ENCODE measurements at regions not wholly inside any gene's neighbourhood (a gene's known extent, or its start where the extent isn't known, plus 50 kb on each side); places are given as distances from the start of the nearest gene placed in this dataset.

DNA sequence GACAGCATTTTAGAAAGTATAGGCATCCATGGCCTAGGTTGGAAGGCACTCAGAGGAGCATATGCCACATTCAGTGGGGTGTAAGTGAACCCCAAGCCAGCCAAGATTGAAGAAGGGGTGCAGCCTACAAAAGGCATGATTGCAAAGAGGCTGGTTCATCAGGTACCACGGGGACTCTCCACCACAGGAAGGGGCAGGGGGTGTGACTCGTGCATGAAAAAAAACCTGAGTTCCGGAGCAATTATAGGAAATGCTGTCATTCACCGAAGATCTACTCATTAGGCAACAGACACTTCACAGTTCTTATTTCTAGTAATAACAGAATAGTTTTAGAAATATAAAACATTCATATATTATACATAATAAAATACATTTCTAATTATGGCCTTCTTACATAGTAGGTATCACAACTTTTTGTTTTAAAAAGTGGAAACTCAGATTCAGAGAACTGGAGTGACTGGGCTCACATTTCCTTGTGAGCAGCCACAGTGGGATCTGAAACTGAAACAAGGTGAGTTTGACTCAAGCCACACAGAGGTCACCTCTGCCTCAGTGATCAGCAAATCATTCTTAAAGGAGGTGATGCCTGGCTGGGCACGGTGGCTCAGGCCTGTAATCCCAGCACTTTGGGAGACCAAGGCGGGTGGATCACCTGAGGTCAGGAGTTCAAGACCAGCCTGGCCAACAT, 188.4 kb upstream of the GYPC start:
- Histone ChIP-seq H3K36me3 (replicated peaks in 1 of 2; ENCODE audit: control insufficient read depth in 1 of 2, insufficient read depth in 2 of 2, low read length in 2 of 2) (no peaks in the 10 kb centered on the region), H3K9me3 (ENCODE audit: low read length) (no peaks in the 10 kb centered on the region), H3K4me2 (ENCODE audit: low read depth, low read length) (no peak overlapping the region), H3K9ac (ENCODE audit: insufficient read depth, low read depth, low read length) (no peak overlapping the region), H3K4me1 (ENCODE audit: insufficient read depth, low read length) (no peaks in the 10 kb centered on the region), H3K79me2 (ENCODE audit: insufficient read depth, low read length) (no peaks in the 10 kb centered on the region), H3K27me3 (ENCODE audit: control insufficient read depth in 1 of 2, insufficient read depth in 2 of 2, low read length in 2 of 2) (no peaks in the 10 kb centered on the region), H2AFZ (ENCODE audit: low read length) (no peak overlapping the region), H4K20me1 (ENCODE audit: insufficient read depth, low read length) (no peaks in the 10 kb centered on the region), H3K27ac (ENCODE audit: extremely low read length, insufficient read depth, low read length) (no peak overlapping the region), H3K4me3 (replicated peaks in 1 of 3; ENCODE audit: insufficient read depth in 1 of 3, low read depth in 2 of 3, low read length in 3 of 3) (no peak overlapping the region)
- DNase-seq (ENCODE audit: low spot score) = no peak
- BruUV-seq (replicated peaks) = no TSS peak
- TF ChIP-seq ZNF30 (CRISPR knock-in tag; IDR thresholded peaks at IDR 0.05) = no peak
- TF ChIP-seq ZNF282 (IDR thresholded peaks at IDR 0.05; ENCODE audit: partially characterized antibody) = no peak
- no peak for TF ChIP-seq IRF2 (CRISPR knock-in tag; IDR thresholded peaks at IDR 0.05)
- ChIA-PET POLR2A (no interaction called here), CTCF (ENCODE audit: low intra/inter-chr PET ratio, low total read pairs) (no interaction called here)
- intact Hi-C loops (cut with micrococcal nuclease; ENCODE audit: unreplicated experiment) = no loop called here
- no peak for FAIRE-seq
- WGBS (ENCODE audit: low lambda C conversion rate) = 39% methylated on average over 6 of the region's 6 CpGs
- in situ Hi-C loops (cut with HindIII; ENCODE audit: extremely low pct_ligation_motif_present, low pct_unique_long_range_greater_than_20kb) = no loop called here
- ATAC-seq = no peak

DNA sequence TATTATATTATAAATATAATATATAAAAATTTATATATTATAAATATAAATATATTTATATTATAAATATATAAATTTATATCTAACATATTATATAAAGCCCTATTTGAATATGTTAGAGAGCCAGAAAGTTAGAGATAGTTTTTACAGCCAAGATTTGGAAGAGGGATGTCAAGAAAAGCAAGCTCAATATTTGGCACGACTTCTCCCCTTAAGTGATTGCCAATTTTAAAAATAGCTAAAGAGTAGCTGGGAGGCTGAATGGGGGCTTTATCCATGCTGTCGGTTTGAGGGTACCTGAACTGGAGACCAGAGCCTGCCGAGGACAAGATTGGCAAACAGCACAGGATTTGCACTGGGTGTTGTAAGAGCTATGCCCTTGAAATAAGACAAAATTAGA, 180.9 kb upstream of the GYPC start:
- Histone ChIP-seq H3K79me2 (ENCODE audit: insufficient read depth, low read length) (no peaks in the 10 kb centered on the region), H3K27ac (ENCODE audit: extremely low read length, insufficient read depth, low read length) (no peak overlapping the region), H3K9ac (ENCODE audit: insufficient read depth, low read depth, low read length) (no peak overlapping the region), H3K4me1 (ENCODE audit: insufficient read depth, low read length) (no peaks in the 10 kb centered on the region), H3K4me2 (ENCODE audit: low read depth, low read length) (no peak overlapping the region), H3K4me3 (replicated peaks in 1 of 3; ENCODE audit: insufficient read depth in 1 of 3, low read depth in 2 of 3, low read length in 3 of 3) (no peak overlapping the region), H3K36me3 (replicated peaks in 1 of 2; ENCODE audit: control insufficient read depth in 1 of 2, insufficient read depth in 2 of 2, low read length in 2 of 2) (no peaks in the 10 kb centered on the region), H4K20me1 (ENCODE audit: insufficient read depth, low read length) (no peaks in the 10 kb centered on the region), H3K9me3 (ENCODE audit: low read length) (no peaks in the 10 kb centered on the region), H2AFZ (ENCODE audit: low read length) (no peak overlapping the region), H3K27me3 (ENCODE audit: control insufficient read depth in 1 of 2, insufficient read depth in 2 of 2, low read length in 2 of 2) (no peaks in the 10 kb centered on the region; a peak in 1 of 5 replicates)
- intact Hi-C loops (cut with micrococcal nuclease; ENCODE audit: unreplicated experiment) (no loop called here), in situ Hi-C loops (cut with HindIII; ENCODE audit: extremely low pct_ligation_motif_present, low pct_unique_long_range_greater_than_20kb) (no loop called here)
- POLR2A ChIA-PET = no interaction called here
- CTCF ChIA-PET (ENCODE audit: low intra/inter-chr PET ratio, low total read pairs) = no interaction called here
- 0% methylated on average over 3 of the region's 3 CpGs for WGBS (ENCODE audit: low lambda C conversion rate)
- FAIRE-seq (no peak), DNase-seq (ENCODE audit: low spot score) (no peak), ATAC-seq (no peak)
- no TSS peak for BruUV-seq (replicated peaks)
- no peak for TF ChIP-seq BRD4 (CRISPR knock-in tag; IDR thresholded peaks at IDR 0.05)
- no peak for TF ChIP-seq NPAS2 (CRISPR knock-in tag; IDR thresholded peaks at IDR 0.05; ENCODE audit: borderline replicate concordance)
- TF ChIP-seq, protein P1, sequence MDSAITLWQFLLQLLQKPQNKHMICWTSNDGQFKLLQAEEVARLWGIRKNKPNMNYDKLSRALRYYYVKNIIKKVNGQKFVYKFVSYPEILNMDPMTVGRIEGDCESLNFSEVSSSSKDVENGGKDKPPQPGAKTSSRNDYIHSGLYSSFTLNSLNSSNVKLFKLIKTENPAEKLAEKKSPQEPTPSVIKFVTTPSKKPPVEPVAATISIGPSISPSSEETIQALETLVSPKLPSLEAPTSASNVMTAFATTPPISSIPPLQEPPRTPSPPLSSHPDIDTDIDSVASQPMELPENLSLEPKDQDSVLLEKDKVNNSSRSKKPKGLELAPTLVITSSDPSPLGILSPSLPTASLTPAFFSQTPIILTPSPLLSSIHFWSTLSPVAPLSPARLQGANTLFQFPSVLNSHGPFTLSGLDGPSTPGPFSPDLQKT (CRISPR knock-in tag; IDR thresholded peaks at IDR 0.05; ENCODE audit: borderline replicate concordance) = no peak
- TF ChIP-seq ZNF124 (CRISPR knock-in tag; IDR thresholded peaks at IDR 0.05) = no peak
- TF ChIP-seq, protein P2, sequence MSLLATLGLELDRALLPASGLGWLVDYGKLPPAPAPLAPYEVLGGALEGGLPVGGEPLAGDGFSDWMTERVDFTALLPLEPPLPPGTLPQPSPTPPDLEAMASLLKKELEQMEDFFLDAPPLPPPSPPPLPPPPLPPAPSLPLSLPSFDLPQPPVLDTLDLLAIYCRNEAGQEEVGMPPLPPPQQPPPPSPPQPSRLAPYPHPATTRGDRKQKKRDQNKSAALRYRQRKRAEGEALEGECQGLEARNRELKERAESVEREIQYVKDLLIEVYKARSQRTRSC (CRISPR knock-in tag; IDR thresholded peaks at IDR 0.05; ENCODE audit: low read depth) = no peak
- no peak for TF ChIP-seq ZC3H4 (CRISPR knock-in tag; IDR thresholded peaks at IDR 0.05; ENCODE audit: borderline replicate concordance)
- TF ChIP-seq ZNF263 (CRISPR knock-in tag; IDR thresholded peaks at IDR 0.05) = no peak
- TF ChIP-seq ARNT2 (CRISPR knock-in tag; IDR thresholded peaks at IDR 0.05; ENCODE audit: low read depth) = no peak
- TF ChIP-seq, protein P3, sequence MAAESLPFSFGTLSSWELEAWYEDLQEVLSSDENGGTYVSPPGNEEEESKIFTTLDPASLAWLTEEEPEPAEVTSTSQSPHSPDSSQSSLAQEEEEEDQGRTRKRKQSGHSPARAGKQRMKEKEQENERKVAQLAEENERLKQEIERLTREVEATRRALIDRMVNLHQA (CRISPR knock-in tag; IDR thresholded peaks at IDR 0.05) = no peak
- TF ChIP-seq ZNF350 (CRISPR knock-in tag; IDR thresholded peaks at IDR 0.05; ENCODE audit: borderline replicate concordance, low read depth) = no peak
- TF ChIP-seq, protein P4, sequence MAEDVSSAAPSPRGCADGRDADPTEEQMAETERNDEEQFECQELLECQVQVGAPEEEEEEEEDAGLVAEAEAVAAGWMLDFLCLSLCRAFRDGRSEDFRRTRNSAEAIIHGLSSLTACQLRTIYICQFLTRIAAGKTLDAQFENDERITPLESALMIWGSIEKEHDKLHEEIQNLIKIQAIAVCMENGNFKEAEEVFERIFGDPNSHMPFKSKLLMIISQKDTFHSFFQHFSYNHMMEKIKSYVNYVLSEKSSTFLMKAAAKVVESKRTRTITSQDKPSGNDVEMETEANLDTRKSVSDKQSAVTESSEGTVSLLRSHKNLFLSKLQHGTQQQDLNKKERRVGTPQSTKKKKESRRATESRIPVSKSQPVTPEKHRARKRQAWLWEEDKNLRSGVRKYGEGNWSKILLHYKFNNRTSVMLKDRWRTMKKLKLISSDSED (CRISPR knock-in tag; IDR thresholded peaks at IDR 0.05) = no peak

Measured in HepG2 (cell line).